HG03103 (cell line): ENCODE measurements at regions not wholly inside any gene's neighbourhood (a gene's known extent, or its start where the extent isn't known, plus 50 kb on each side); places are given as distances from the start of the nearest gene placed in this dataset.

Experiments
- ATAC-seq: cut with Tn5 transposase; IDR thresholded peaks from one replicate; pipeline ENCODE4 v1.9.1; 2021; ENCODE audit warnings: low read depth; ENCODE audit not compliant: unreplicated experiment

DNA sequence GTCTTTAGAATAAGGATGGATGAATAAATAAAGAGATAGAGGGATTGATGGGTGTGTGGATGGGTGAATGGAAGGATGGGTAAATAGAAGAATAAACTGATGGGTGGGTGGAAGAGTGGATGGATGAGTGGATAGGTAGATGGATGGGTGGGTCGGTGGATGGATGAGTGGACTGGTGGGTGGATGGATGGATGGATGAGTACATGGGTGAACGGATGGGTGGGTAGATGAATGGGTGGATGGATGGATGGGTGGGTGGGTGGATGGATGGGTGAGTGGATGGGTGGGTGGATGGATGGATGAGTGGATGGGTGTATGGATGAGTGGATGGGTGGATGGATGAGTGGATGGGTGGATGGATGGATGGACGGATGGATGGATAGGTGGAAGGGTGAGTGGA is 65.7 kb upstream of the FOXC1 start:
- no peak for ATAC-seq

DNA sequence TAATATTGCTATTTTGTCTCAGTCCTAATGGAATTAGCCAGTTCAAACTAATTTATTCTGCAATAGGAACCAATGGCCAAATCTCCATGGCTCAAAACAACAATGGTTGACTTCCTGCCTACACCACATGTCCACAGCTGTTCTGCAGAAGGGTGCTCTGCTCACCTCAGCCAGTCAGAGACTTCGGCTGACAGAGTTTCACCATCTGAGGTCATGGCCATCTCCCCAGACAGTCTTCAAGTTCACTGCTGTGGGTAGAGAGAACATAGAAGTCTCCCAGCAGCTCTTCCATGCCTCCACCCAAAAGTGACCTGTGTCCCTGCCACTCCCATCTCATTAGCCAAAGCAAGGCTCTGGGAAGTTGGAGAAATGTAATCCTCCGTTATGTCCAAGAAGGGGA is 65.1 kb upstream of the FOXC1 start:
- ATAC-seq, result no peak

DNA sequence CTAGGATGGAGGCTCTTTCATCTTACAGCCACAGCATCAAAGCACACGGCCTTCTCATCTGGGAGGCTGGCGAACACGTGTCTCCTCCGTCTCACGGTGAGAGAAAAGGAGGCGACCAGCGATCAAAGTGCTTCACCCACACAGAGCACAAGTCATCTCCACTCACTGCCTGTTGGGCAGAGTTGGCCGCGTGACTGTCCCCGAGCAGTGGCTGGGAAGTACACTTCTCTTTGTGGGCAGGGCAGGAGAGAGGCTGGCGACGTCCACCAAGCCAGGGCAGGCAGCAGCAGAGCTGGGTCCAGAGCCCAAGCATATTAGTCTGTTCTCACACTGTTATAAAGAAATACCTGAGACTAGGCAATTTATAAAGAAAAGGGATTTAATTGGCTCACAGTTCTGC is 64.1 kb upstream of the FOXC1 start:
- ATAC-seq, result no peak

- no peak for ATAC-seq
Observed at GRCh38 chr6:1547785-1548184, 61.9 kb upstream of the FOXC1 start.

DNA sequence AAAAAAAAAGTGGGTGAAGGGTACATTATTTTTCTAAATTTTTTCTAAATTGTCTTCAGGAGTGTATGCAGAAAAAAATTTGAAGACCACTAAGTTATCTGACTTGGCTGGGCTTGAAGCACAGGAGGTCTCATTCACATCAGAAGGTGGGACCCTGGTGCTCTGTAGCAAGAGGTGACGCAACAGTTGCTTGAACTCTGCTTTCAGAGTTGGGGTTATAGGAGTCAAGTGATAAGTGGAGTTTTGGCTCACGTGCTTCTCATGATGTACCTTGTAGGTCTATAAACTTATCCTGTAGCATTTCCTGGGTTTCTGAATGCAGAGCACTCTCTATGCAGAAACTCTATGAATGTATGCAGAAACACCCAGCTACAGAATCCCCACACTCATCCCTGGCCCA is 58.5 kb upstream of the FOXC1 start:
- no peak for ATAC-seq

DNA sequence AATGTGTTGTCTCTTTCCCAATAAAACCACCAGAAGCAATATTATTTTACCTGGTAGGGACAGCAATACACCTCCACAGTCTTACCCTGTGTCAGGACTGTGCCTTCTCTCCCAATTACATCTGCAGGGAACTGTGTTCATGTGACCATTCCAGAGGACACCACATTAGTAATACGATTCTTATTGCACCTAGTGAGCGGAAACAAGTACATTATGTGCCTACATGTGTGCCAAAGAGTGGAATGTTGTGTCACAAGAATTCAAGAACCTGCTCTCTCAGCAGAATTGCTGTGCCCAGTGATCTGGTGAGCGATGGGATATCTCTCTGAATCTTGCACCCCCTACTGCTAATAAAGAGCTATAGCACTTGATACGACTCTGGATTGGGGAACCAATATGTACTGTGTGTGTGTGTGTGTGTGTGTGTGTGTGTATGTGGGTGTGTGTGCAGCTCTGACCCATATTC is 57.4 kb upstream of the FOXC1 start:
- no peak for ATAC-seq

GRCh38 chr6:1553562-1554083 is 56.1 kb upstream of the FOXC1 start:
- ATAC-seq, result no peak

DNA sequence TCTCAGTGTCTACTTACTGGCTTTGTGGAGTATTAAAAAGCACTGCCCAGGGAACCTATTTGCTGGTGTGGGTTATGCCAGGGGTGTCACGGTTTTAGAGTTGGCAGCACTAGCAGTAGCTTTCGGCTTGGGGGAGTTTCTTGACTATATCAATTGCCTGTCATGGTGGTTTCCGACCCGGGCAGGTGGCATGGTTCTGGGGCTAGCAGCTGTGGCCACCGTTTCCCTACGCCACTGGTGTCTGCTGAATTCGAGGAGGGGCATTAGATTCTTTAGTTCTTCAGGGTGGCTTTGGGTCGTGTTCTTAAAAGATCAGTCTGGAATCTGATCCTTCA is 55.6 kb upstream of the FOXC1 start:
- no peak for ATAC-seq

DNA sequence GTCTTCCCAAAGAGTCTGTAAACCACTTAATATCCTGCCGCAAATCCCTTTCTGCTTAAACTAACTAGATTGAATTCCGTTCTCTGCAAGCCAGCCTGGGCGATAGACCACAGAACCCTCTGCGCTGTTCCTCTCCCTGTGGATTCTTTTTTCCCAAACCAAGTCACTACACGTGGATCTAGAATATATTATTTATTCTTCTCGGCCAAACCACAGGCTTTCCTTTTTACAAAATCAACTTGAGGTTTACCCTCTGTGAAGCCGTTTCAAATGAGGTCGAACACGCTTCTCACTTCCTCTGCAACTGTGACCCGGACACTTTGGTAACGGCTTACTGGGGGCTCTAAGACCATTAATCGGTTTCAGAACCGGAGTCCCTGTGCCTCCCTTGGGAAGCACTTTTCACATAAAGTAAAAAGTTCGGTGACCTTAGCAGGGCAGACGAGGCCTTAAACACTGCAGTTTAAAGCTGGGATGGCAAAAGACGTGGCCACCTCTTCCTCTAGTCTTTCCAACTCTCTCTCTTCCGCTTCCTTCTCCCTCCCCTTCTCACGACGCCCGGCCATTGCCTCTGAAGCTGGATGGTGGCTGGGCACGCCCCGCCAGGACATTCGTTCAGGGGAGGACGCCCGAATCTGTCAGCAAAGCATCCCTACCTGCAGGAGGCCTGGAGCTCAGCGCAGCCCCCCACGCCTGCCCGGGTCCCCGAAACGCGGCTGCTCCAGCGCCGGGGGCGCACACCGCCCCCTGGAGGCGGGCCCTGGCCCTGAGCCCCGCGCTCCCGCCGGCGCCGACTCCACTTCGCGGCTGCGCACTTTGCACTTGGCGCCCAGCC is 55.0 kb upstream of the FOXC1 start:
- no peak for ATAC-seq

DNA sequence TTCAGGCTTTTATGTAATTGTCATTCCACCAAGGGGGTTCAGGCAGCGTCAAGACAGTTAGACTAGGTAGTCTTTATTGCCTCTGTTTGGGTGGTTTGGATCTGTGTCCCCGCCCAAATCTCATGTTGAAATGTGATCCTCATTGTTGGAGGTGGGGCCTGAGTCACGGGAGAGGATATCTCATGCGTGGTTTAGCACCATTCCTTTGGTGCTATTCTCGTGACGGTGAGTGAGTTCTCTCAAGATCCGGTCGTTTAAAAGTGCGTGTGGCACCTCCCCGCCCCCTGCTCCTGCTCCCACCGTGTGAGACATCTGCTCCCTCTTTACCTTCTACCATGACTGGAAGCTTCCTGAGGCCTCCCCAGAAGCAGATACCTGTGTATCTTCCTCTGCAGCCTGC is 51.3 kb upstream of the FOXC1 start:
- no peak for ATAC-seq
